Gastroesophageal sphincter (tissue), 4 donors: ENCODE measurements at regions not wholly inside any gene's neighbourhood (a gene's known extent, or its start where the extent isn't known, plus 50 kb on each side); places are given as distances from the start of the nearest gene placed in this dataset.

Experiments used
- ATAC-seq: fragments of 150-250 bp; one replicate; pipeline ENCODE4 v1.9.1; 2016; ENCODE audit warnings: mild to moderate bottlenecking, moderate library complexity
- H3K27ac ChIP-seq, 4 donors: fragments of 200-600 bp; sonication (generic) in 3 of 4; 1 replicate in 3 of 4; 2 replicates in 1 of 4; pipeline ENCODE4 v1.5.1; 2016 to 2019
- H3K27me3 ChIP-seq: fragments of 200-600 bp; sonication (generic); one replicate; pipeline ENCODE4 v1.5.1; 2019
- H3K36me3 ChIP-seq, 2 donors: fragments of 200-600 bp; sonication (generic); one replicate each; pipeline ENCODE4 v1.5.1; 2019; ENCODE audit warnings: control low read depth in 1 of 2
- H3K4me1 ChIP-seq, 3 donors: fragments of 200-600 bp; sonication (generic); 1 replicate in 2 of 3; 2 replicates in 1 of 3; pipeline ENCODE4 v1.5.1; 2016 to 2019; ENCODE audit warnings: control low read depth in 2 of 3
- H3K4me3 ChIP-seq, 2 donors: fragments of 200-600 bp; sonication (generic); one replicate each; pipeline ENCODE4 v1.5.1; 2019; ENCODE audit warnings: mild to moderate bottlenecking in 1 of 2, moderate library complexity in 1 of 2
- H3K9me3 ChIP-seq, 3 donors: fragments of 200-600 bp; sonication (generic); one replicate each; pipeline ENCODE4 v1.5.1; 2017 to 2019; ENCODE audit warnings: control low read depth in 2 of 3
- CTCF ChIP-seq, 4 experiments: fragments of 200-600 bp in 2 of 4; fragments of 450-650 bp in 2 of 4; sonication (generic) in 1 of 4; IDR thresholded peaks; one replicate each; pipeline ENCODE4 v1.5.1; 2017 to 2019; ENCODE audit warnings: antibody characterized with exemption in 4 of 4, mild to moderate bottlenecking in 2 of 4, moderate library complexity in 2 of 4
- EP300 ChIP-seq: sonication (generic); formaldehyde crosslinking; IDR thresholded peaks from one replicate; pipeline ENCODE4 v1.6.1; 2017; ENCODE audit warnings: antibody characterized with exemption, mild to moderate bottlenecking
- POLR2A ChIP-seq, 2 donors: fragments of 450-650 bp; IDR thresholded peaks; one replicate each; pipeline ENCODE4 v1.6.1; 2017; ENCODE audit warnings: antibody characterized with exemption in 2 of 2, mild to moderate bottlenecking in 2 of 2, moderate library complexity in 1 of 2
- POLR2AphosphoS5 ChIP-seq: sonication (generic); formaldehyde crosslinking; IDR thresholded peaks from one replicate; pipeline ENCODE4 v1.6.1; 2017; ENCODE audit warnings: antibody characterized with exemption
- WGBS, 2 donors: methylation state at CpG; one replicate each; pipeline ENCODE4 v1.1.5; 2018; ENCODE audit warnings: low coverage in 1 of 2; 5-methylcytosine and 5-hydroxymethylcytosine counted together

- H3K4me1 ChIP-seq: no peaks in the 10 kb centered on the region
- WGBS, 2 donors: 83 to 90% methylated on average over 1 to 3 of the region's 20 CpGs
- no peak overlapping the region for H3K27ac ChIP-seq
- H3K9me3 ChIP-seq: peaks cover 0 to 7% (median 0%) of the 10 kb centered on the region in 3 donors
- no peak for ATAC-seq
- peaks cover 7% of the 10 kb centered on the region for H3K27me3 ChIP-seq
- no peak overlapping the region for H3K4me3 ChIP-seq
- no peaks in the 10 kb centered on the region for H3K36me3 ChIP-seq
- TF ChIP-seq POLR2A (IDR thresholded peaks at IDR 0.05) (no peak), CTCF (IDR thresholded peaks at IDR 0.05) (no peak), EP300 (no peak), POLR2AphosphoS5 (no peak)
Observed at GRCh38 chr14:105888784-105889665, 362.6 kb downstream of the TMEM121 start.

- no peak for ATAC-seq
- Histone ChIP-seq H3K4me3 (no peak overlapping the region), H3K4me1 (no peaks in the 10 kb centered on the region), H3K27me3 (peaks cover 7% of the 10 kb centered on the region), H3K27ac (no peak overlapping the region), H3K36me3 (no peaks in the 10 kb centered on the region), H3K9me3 (peaks cover 0 to 7% (median 0%) of the 10 kb centered on the region in 3 donors)
- 63 to 80% methylated on average over 3 to 4 of the region's 10 CpGs for whole genome bisulfite sequencing, 2 donors
- no peak for TF ChIP-seq POLR2A (IDR thresholded peaks at IDR 0.05)
- TF ChIP-seq POLR2AphosphoS5: no peak
- no peak for TF ChIP-seq CTCF (IDR thresholded peaks at IDR 0.05)
- TF ChIP-seq EP300: no peak
Observed at GRCh38 chr14:105889666-105890473, 363.5 kb downstream of the TMEM121 start.

- H3K9me3 ChIP-seq: peaks cover 0 to 7% (median 0%) of the 10 kb centered on the region in 3 donors
- H3K27me3 ChIP-seq: peaks cover 7% of the 10 kb centered on the region
- no peaks in the 10 kb centered on the region for H3K4me1 ChIP-seq
- H3K27ac ChIP-seq: no peak overlapping the region
- H3K36me3 ChIP-seq: no peaks in the 10 kb centered on the region
- TF ChIP-seq EP300 (no peak), CTCF (IDR thresholded peaks at IDR 0.05) (no peak), POLR2AphosphoS5 (no peak), POLR2A (IDR thresholded peaks at IDR 0.05) (no peak)
- WGBS, 2 donors: 40% methylated on average over 1 of the region's 18 CpGs; no CpG with 5 or more reads in 1 of the 2 donors
- no peak for ATAC-seq
- H3K4me3 ChIP-seq: no peak overlapping the region
Observed at GRCh38 chr14:105890474-105891220, 364.3 kb downstream of the TMEM121 start.

- Histone ChIP-seq H3K4me1 (no peaks in the 10 kb centered on the region), H3K36me3 (no peaks in the 10 kb centered on the region), H3K27me3 (peaks cover 7% of the 10 kb centered on the region), H3K9me3 (peaks cover 0 to 7% (median 0%) of the 10 kb centered on the region in 3 donors), H3K4me3 (no peak overlapping the region), H3K27ac (no peak overlapping the region)
- no peak for ATAC-seq
- WGBS, 2 donors: 60% methylated on average over 1 of the region's 15 CpGs; no CpG with 5 or more reads in 1 of the 2 donors
- TF ChIP-seq POLR2A (IDR thresholded peaks at IDR 0.05) (no peak), CTCF (IDR thresholded peaks at IDR 0.05) (no peak), POLR2AphosphoS5 (no peak), EP300 (no peak)
Observed at GRCh38 chr14:105891221-105891602, 364.8 kb downstream of the TMEM121 start.
